ENCODE measurements at regions not wholly inside any gene's neighbourhood (a gene's known extent, or its start where the extent isn't known, plus 50 kb on each side); places are given as distances from the start of the nearest gene placed in this dataset.

DNA sequence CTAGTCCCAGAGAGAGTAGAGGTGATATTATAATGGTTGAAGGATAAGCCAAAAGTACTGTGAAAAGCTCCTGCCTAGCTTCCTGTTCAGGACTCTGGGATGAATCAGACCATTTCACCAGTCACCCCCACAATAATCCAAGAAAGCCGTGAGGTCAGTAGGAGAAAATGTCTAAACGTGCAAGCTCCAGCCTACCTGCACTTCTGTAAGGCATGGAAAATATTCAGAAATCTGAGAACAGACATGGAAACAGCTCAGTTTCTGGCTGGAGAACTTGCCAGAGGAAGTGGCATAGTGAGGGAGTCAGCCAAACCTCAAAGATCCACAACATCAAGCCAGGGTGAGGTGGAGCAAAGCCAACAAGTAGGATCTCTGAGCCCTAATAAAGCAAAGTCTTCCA, 58.2 kb downstream of the ELAPOR2 start:
- Histone ChIP-seq H3K4me2 (ENCODE audit: insufficient read depth, insufficient read length, low read length) (no peak overlapping the region), H4K20me1 (ENCODE audit: control insufficient read depth, insufficient read depth, insufficient read length) (no peaks in the 10 kb centered on the region)

More for the DNA sequence above, 58.2 kb downstream of the ELAPOR2 start:
- Histone ChIP-seq H3K23me2 (ENCODE audit: insufficient read length, low read depth, low read length, poor library complexity, severe bottlenecking) (no peaks in the 10 kb centered on the region), H2BK15ac (ENCODE audit: low read depth, low read length) (no peak overlapping the region), H3T11ph (ENCODE audit: low read length) (no peak overlapping the region), H2AFZ (ENCODE audit: low read length) (no peak overlapping the region), H4K91ac (ENCODE audit: insufficient read length, low read depth, low read length) (no peak overlapping the region), H3K14ac (ENCODE audit: insufficient read depth, low read length) (no peak overlapping the region), H3K27me3 (ENCODE audit: insufficient read depth, low read length) (no peaks in the 10 kb centered on the region), H2AK5ac (ENCODE audit: insufficient read length, low read length) (no peak overlapping the region), H2BK5ac (ENCODE audit: insufficient read length, low read length) (no peak overlapping the region), H3K56ac (ENCODE audit: insufficient read length, low read depth, low read length) (no peak overlapping the region), H3K27ac (ENCODE audit: insufficient read length, low read depth, low read length) (no peak overlapping the region), H2BK20ac (ENCODE audit: low read depth, low read length, poor library complexity, severe bottlenecking) (no peak overlapping the region), H3K4ac (ENCODE audit: low read depth, low read length) (no peak overlapping the region), H3K18ac (ENCODE audit: insufficient read length, low read depth, low read length) (no peak overlapping the region), H3K4me1 (ENCODE audit: insufficient read depth, low read length) (peaks cover 6% of the 10 kb centered on the region; the same call in 1 of the 2 replicates), H2BK120ac (ENCODE audit: low read depth, low read length, poor library complexity, severe bottlenecking) (no peak overlapping the region), H2BK12ac (ENCODE audit: insufficient read length, low read depth, low read length) (no peak overlapping the region), H3K79me1 (ENCODE audit: insufficient read depth, low read depth, low read length, poor library complexity, severe bottlenecking) (peaks cover 9% of the 10 kb centered on the region), H3K9ac (ENCODE audit: extremely low read depth, insufficient read length, low read length) (no peak overlapping the region), H3K9me3 (ENCODE audit: control insufficient read depth, low read depth, low read length) (no peaks in the 10 kb centered on the region), H3K23ac (ENCODE audit: insufficient read length, low read depth, low read length) (no peak overlapping the region), H4K5ac (ENCODE audit: insufficient read length, low read depth, low read length) (no peak overlapping the region), H4K8ac (replicated peaks; ENCODE audit: insufficient read length, low read depth, low read length) (no peak overlapping the region), H3K79me2 (ENCODE audit: insufficient read depth, low read length) (peaks cover 10% of the 10 kb centered on the region)
- no peaks in the 10 kb centered on the region for H3K9me3 Mint-ChIP-seq
- H3K36me3 Mint-ChIP-seq (ENCODE audit: insufficient read depth in 1 of 3, low read depth in 3 of 3) = no peaks in the 10 kb centered on the region
- H3K4me1 Mint-ChIP-seq = peaks cover 40 to 51% of the 10 kb centered on the region in 2 experiments
- no peaks in the 10 kb centered on the region for H3K27me3 Mint-ChIP-seq (ENCODE audit: low read depth)
- no peak for DNase-seq
- H3K27ac Mint-ChIP-seq = no peak overlapping the region
- no CpG with 5 or more reads among the region's 2 CpGs for WGBS (ENCODE audit: extremely low coverage, insufficient read length, low lambda C conversion rate)
- H3K4me3 Mint-ChIP-seq = no peak overlapping the region
- TF ChIP-seq, protein P1, sequence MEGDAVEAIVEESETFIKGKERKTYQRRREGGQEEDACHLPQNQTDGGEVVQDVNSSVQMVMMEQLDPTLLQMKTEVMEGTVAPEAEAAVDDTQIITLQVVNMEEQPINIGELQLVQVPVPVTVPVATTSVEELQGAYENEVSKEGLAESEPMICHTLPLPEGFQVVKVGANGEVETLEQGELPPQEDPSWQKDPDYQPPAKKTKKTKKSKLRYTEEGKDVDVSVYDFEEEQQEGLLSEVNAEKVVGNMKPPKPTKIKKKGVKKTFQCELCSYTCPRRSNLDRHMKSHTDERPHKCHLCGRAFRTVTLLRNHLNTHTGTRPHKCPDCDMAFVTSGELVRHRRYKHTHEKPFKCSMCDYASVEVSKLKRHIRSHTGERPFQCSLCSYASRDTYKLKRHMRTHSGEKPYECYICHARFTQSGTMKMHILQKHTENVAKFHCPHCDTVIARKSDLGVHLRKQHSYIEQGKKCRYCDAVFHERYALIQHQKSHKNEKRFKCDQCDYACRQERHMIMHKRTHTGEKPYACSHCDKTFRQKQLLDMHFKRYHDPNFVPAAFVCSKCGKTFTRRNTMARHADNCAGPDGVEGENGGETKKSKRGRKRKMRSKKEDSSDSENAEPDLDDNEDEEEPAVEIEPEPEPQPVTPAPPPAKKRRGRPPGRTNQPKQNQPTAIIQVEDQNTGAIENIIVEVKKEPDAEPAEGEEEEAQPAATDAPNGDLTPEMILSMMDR (conservative IDR thresholded peaks at IDR 0.05) = no peak

Data from H9 (cell line).